Stimulated activated CD4-positive, alpha-beta T cell treated with anti-CD3 and anti-CD28 coated beads, TNF-alpha, amount 100 ng/mL, for 4 hours (primary cell): ENCODE measurements at regions not wholly inside any gene's neighbourhood (a gene's known extent, or its start where the extent isn't known, plus 50 kb on each side); places are given as distances from the start of the nearest gene placed in this dataset.
"Not testable (repeated sequence)": the region's sequence is repeated elsewhere in the genome, so short reads cannot be mapped to it uniquely, and the experiment has no call there.

Source experiments
- DNase-seq, 3 experiments: peaks; one replicate each; pipeline ENCODE4 v3.0.0-alpha.2; 2020; ENCODE audit warnings: low read depth in 3 of 3

DNA sequence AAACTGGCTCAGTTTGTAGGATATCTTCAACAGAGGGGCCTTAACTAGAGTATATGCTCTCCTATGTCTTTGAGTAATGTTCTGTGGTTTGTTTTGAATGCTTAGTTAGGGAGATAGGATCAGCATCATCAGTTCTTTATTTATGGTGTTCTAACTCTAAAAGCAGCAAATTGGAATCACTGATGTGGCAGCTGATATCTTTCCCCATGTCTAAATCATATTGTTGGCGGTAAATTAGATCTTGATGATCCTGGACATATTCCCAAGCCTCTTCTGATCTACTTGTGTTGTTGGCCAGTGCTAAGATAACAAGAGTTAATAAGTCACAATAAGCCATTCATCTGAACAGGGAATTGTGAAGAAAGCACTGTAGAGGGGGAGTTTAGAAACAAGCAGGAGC, 332.4 kb upstream of the DAB2 start:
- DNase-seq: no peak

DNA sequence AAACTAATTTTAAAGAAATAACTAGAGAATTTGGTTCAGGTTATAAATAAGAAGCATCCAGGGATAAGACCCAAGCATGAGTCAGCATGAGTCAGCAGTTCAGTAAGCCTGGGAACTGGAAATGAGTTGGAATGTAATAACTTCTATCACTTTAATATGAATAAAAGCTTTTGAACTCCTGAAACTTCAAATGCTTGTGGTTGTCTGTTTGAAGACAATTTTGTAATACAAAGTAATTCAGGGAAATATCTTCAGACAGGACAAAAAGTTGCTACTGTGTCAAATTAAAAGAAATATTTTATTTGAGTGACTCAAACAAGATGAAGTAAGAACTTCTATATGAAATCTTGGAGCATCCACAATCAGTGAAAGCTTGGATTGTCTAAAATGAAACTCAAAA, 331.2 kb upstream of the DAB2 start:
- DNase-seq: no peak

DNA sequence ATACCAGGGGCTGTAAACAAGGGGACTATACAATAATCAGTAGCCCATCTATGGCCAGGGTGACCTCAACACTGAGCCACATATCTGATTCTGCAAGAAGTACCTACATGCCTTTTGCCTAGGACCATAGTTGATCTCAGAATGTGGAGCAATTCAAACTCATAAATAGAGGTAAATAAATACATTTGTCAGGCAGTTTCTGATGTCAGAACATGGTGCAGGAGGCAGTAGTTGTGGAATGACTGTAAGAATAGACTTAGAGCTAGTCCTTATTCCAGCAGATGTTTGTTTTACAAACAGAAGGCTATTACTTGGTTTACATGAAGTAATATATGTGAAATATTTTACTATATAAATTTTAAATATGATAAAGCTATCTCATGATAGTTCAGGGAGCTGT, 330.7 kb upstream of the DAB2 start:
- DNase-seq: no peak

- not testable (repeated sequence) for DNase-seq
Measured at GRCh38 chr5:39753747-39754146, 329.0 kb upstream of the DAB2 start.

GRCh38 chr5:39750661-39751060, 325.9 kb upstream of the DAB2 start:
- no peak for DNase-seq

DNA sequence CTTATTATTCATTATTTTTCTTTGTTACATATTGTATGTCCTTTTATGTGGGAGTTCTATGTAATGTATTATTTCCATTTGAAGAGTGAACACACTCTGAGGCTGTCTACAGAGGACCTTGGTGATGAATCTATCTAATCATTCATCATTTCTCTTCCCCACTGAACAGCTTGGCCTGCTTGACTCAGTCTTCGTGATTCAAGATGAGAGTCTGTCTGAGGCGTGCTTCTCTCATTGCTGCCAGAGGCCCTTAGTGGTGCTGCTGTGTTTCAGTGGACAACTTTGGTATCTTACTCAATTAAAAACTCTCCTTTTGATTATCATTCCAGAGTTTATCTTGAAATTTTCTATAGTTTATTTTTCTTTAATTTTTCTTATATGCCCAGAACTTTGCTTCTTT, 318.1 kb upstream of the DAB2 start:
- DNase-seq: no peak

GRCh38 chr5:39740404-39740803, 315.6 kb upstream of the DAB2 start:
- DNase-seq: no peak

GRCh38 chr5:39732166-39732565, 307.4 kb upstream of the DAB2 start:
- no peak for DNase-seq

GRCh38 chr5:39730699-39731098, 305.9 kb upstream of the DAB2 start:
- no peak for DNase-seq

DNA sequence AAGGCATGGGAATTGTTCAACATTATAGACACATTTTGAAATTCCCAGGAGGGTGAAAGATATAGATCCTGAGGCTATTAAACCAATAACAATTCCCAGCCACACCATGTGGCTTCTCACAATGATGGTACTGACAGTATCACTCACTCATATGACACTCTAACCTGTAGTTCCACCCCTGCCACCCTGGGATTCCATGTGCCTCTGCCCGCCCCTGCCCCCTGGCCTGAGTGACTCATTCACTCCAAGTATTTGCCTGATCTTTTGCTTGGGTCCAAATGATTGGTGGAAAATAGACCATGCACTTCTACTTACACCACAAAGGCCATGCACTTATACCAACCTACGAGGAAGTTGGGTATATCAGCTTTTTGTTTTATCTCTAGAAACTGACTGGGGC, 305.2 kb upstream of the DAB2 start:
- DNase-seq: no peak

DNA sequence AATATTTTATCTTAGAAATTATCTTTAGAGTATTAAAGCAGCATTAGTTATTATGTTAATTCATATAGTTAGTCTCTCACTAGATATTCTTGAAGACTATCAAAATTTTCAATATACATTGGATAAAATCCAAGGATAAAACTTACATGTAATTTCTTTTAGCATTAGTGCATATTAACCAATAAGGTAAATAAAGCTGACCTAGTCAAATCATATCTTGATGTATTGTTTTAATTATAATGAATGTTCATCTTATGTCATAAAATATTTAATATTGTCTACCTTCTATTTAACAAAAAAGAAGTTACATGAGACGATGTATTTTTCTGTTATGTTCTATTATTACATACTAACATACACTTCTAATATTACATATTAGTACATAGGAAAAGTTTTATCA, 301.7 kb upstream of the DAB2 start:
- no peak for DNase-seq

GRCh38 chr5:39721394-39721793, 296.6 kb upstream of the DAB2 start:
- no peak for DNase-seq

DNA sequence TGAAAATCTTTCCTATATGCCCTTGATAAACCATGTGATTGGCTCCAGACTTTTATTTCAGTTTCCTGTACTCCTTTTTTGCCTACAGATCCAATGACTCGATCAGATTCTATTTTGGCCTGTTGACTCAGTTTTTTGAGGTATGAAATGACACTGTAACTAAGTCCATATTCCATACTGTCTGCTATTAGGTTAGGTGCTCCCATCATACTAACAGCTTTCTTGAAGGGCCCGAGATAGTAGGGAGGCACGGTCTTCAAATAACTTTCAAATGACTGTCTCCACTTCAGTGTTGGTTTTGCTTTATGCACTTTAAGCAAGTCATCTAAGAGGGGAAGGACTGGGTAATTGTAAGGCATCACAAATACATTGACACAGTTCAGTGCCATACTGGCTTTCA, 295.4 kb upstream of the DAB2 start:
- no peak for DNase-seq

DNA sequence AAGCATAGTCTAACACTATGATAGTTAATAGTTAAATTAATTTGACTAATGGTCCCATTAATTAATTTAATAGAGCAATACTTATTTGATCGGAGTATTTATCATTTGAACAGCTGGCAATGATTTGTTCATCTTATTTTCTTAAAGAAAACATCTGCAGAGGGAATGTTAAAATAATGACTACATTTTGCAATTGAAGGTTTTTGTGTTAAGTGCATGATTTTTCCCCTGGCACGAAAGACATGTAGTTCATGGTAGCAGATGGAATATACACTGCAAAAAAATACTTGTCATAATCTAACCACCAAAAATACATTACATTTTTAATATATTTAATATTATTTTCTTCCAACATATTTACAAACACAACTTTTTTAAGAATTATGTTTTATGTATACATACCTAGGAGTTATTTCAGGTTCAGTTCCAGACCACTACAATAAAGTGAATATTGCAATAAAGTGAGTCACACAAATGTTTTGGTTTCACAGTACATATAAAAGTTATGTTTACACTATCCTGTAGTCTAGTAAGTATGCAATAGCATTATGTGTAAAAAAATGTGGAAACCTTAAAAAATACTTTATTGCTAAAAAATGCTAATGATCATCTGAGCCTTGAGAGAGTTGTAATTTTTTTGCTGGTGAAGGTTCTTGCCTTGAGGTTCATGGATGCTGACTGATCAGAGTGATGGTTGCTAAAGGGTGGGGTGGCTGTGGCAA, 292.6 kb upstream of the DAB2 start:
- no peak for DNase-seq

DNA sequence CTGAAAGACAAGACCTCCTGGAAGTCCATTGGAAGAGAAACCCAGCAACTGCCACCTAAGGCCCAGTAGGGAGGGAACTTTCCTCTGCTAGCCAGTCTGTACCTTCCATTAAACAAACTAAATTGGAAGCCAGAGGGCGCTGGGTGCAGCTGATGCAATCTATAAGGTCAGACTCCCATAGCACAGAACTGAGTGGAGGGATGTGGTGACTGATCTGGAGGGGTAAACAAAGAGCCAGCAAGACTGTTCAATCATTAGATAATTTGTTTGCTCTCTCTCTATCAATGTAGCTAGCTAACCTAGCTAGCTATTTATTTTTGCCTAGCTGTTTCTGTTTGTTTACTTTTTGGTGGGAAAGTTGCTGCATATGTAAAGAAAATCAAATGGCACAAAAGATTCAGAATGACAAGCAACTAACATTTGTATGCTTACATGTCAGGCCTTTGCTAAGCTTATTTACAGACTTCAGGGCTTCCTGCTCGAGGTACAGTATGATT, 291.8 kb upstream of the DAB2 start:
- DNase-seq: no peak

- DNase-seq: no peak
Measured at GRCh38 chr5:39714036-39714698, 289.4 kb upstream of the DAB2 start.

GRCh38 chr5:39713250-39713916, 288.6 kb upstream of the DAB2 start:
- no peak for DNase-seq

- no peak for DNase-seq
Measured at GRCh38 chr5:39712316-39713249, 287.8 kb upstream of the DAB2 start.

- no peak for DNase-seq
Measured at GRCh38 chr5:39711821-39712220, 287.0 kb upstream of the DAB2 start.

- DNase-seq: no peak
Measured at GRCh38 chr5:39709032-39709431, 284.3 kb upstream of the DAB2 start.

- DNase-seq: no peak
Measured at GRCh38 chr5:39702928-39703327, 278.1 kb upstream of the DAB2 start.

- DNase-seq: no peak
Measured at GRCh38 chr5:39700523-39700922, 275.7 kb upstream of the DAB2 start.
